ENCODE measurements at regions not wholly inside any gene's neighbourhood (a gene's known extent, or its start where the extent isn't known, plus 50 kb on each side); places are given as distances from the start of the nearest gene placed in this dataset.

- H3K27me3 Mint-ChIP-seq (ENCODE audit: low read depth, unreplicated experiment) = no peaks in the 10 kb centered on the region
- H3K27ac Mint-ChIP-seq (ENCODE audit: unreplicated experiment) = no peak overlapping the region
- no peak overlapping the region for H3K4me2 ChIP-seq (ENCODE audit: low read length)
These were observed 162.7 kb upstream of the GALNTL6 start for GRCh38 chr4:171650543-171650942.

GRCh38 chr4:171648926-171649325, 164.3 kb upstream of the GALNTL6 start:
- no peak overlapping the region for H3K4me3 ChIP-seq (ENCODE audit: insufficient read depth, low read depth, low read length)
- H3K9me3 Mint-ChIP-seq (ENCODE audit: unreplicated experiment) = no peaks in the 10 kb centered on the region

More at GRCh38 chr4:171650543-171650942, 162.7 kb upstream of the GALNTL6 start:
- Mint-ChIP-seq H3K36me3 (ENCODE audit: low read depth, unreplicated experiment) (no peaks in the 10 kb centered on the region), H3K9me3 (ENCODE audit: unreplicated experiment) (no peaks in the 10 kb centered on the region), H3K4me1 (ENCODE audit: low read depth, unreplicated experiment) (no peaks in the 10 kb centered on the region), H3K4me3 (ENCODE audit: unreplicated experiment) (no peak overlapping the region)
- no peaks in the 10 kb centered on the region for H3K79me2 ChIP-seq (ENCODE audit: insufficient read depth, low read length)
- no peaks in the 10 kb centered on the region for H4K20me1 ChIP-seq (ENCODE audit: insufficient read depth, low read length)
- H3K4me3 ChIP-seq (ENCODE audit: insufficient read depth, low read depth, low read length) = no peak overlapping the region
- peaks cover 4% of the 10 kb centered on the region for H3K9me3 ChIP-seq (ENCODE audit: insufficient read depth, low read depth, low read length)
- H3K27ac ChIP-seq (ENCODE audit: low read depth, low read length) = no peak overlapping the region
- FAIRE-seq (no peak), DNase-seq (ENCODE audit: low read depth) (no peak)
- H3K4me1 ChIP-seq (ENCODE audit: insufficient read depth, low read length) = no peaks in the 10 kb centered on the region
- no peak overlapping the region for H3K9ac ChIP-seq (ENCODE audit: low read length)
- TF ChIP-seq EZH2 (IDR thresholded peaks at IDR 0.05; ENCODE audit: insufficient read depth, low read length) = no peak
- TF ChIP-seq CTCF (IDR thresholded peaks at IDR 0.05; ENCODE audit: insufficient read depth, low read depth, low read length) = no peak
- no peak overlapping the region for H2AFZ ChIP-seq (ENCODE audit: low read depth, low read length)
- no peaks in the 10 kb centered on the region for H3K27me3 ChIP-seq (ENCODE audit: insufficient read depth, low read length)
- no peaks in the 10 kb centered on the region for H3K36me3 ChIP-seq (ENCODE audit: insufficient read depth, low read length)

More at GRCh38 chr4:171648926-171649325, 164.3 kb upstream of the GALNTL6 start:
- Histone ChIP-seq H3K79me2 (ENCODE audit: insufficient read depth, low read length) (no peaks in the 10 kb centered on the region), H3K36me3 (ENCODE audit: insufficient read depth, low read length) (no peaks in the 10 kb centered on the region), H3K27me3 (ENCODE audit: insufficient read depth, low read length) (no peaks in the 10 kb centered on the region), H4K20me1 (ENCODE audit: insufficient read depth, low read length) (no peaks in the 10 kb centered on the region), H3K4me1 (ENCODE audit: insufficient read depth, low read length) (no peaks in the 10 kb centered on the region), H3K27ac (ENCODE audit: low read depth, low read length) (no peak overlapping the region), H3K9ac (ENCODE audit: low read length) (no peak overlapping the region), H3K9me3 (ENCODE audit: insufficient read depth, low read depth, low read length) (peaks cover 4% of the 10 kb centered on the region), H3K4me2 (ENCODE audit: low read length) (no peak overlapping the region), H2AFZ (ENCODE audit: low read depth, low read length) (no peak overlapping the region)
- DNase-seq (ENCODE audit: low read depth) (no peak), FAIRE-seq (no peak)
- Mint-ChIP-seq H3K4me1 (ENCODE audit: low read depth, unreplicated experiment) (no peaks in the 10 kb centered on the region), H3K36me3 (ENCODE audit: low read depth, unreplicated experiment) (no peaks in the 10 kb centered on the region), H3K4me3 (ENCODE audit: unreplicated experiment) (no peak overlapping the region), H3K27ac (ENCODE audit: unreplicated experiment) (no peak overlapping the region), H3K27me3 (ENCODE audit: low read depth, unreplicated experiment) (no peaks in the 10 kb centered on the region)
- TF ChIP-seq CTCF (IDR thresholded peaks at IDR 0.05; ENCODE audit: insufficient read depth, low read depth, low read length) (no peak), EZH2 (IDR thresholded peaks at IDR 0.05; ENCODE audit: insufficient read depth, low read length) (no peak)

Measured in astrocyte (in vitro differentiated cells and primary cell).